Ascending aorta (tissue), 2 donors: ENCODE measurements at regions not wholly inside any gene's neighbourhood (a gene's known extent, or its start where the extent isn't known, plus 50 kb on each side); places are given as distances from the start of the nearest gene placed in this dataset.

ENCODE experiments used
- DNase-seq, 2 donors: peaks; one replicate each; pipeline ENCODE4 v3.0.0-alpha.2; 2019; ENCODE audit warnings: low spot score in 2 of 2
- H3K27ac ChIP-seq, 2 donors: fragments of 200-600 bp; sonication (generic); one replicate each; pipeline ENCODE4 v1.5.1; 2016 to 2017; ENCODE audit warnings: mild to moderate bottlenecking in 1 of 2
- H3K27me3 ChIP-seq: fragments of 200-600 bp; sonication (generic); one replicate; pipeline ENCODE4 v1.5.1; 2017
- H3K36me3 ChIP-seq, 2 donors: fragments of 200-600 bp; sonication (generic); one replicate each; pipeline ENCODE4 v1.5.1; 2016
- H3K4me1 ChIP-seq, 2 donors: fragments of 200-600 bp; sonication (generic); one replicate each; pipeline ENCODE4 v1.5.1; 2016 to 2017; ENCODE audit warnings: mild to moderate bottlenecking in 1 of 2
- H3K4me3 ChIP-seq, 2 donors: fragments of 200-600 bp; sonication (generic); one replicate each; pipeline ENCODE4 v1.5.1; 2016 to 2017; ENCODE audit warnings: mild to moderate bottlenecking in 1 of 2
- H3K9me3 ChIP-seq, 2 donors: fragments of 200-600 bp; sonication (generic); one replicate each; pipeline ENCODE4 v1.5.1; 2016
- CTCF ChIP-seq, 3 experiments: fragments of 200-600 bp in 2 of 3; fragments of 450-650 bp in 1 of 3; sonication (generic) in 2 of 3; IDR thresholded peaks; one replicate each; pipeline ENCODE4 v1.5.1; 2016 to 2019; ENCODE audit warnings: antibody characterized with exemption in 3 of 3, mild to moderate bottlenecking in 1 of 3, moderate library complexity in 1 of 3
- intact Hi-C: fragments of 100-400 bp; cut with DNase I; formaldehyde crosslinking; loops from one replicate; pipeline ENCODE4 v1.15.1; 2023

GRCh38 chr6:40953486-40953885, 85.5 kb downstream of the UNC5CL start:
- H3K27me3 ChIP-seq = no peaks in the 10 kb centered on the region
- no peaks in the 10 kb centered on the region for H3K9me3 ChIP-seq
- H3K36me3 ChIP-seq = no peaks in the 10 kb centered on the region
- DNase-seq = no peak
- TF ChIP-seq CTCF (IDR thresholded peaks at IDR 0.05) = no peak
- no peaks in the 10 kb centered on the region for H3K4me1 ChIP-seq
- intact Hi-C loops = no loop called here
- no peak overlapping the region for H3K27ac ChIP-seq
- no peak overlapping the region for H3K4me3 ChIP-seq

GRCh38 chr6:40950986-40951698, 87.9 kb downstream of the UNC5CL start:
- Histone ChIP-seq H3K27me3 (no peaks in the 10 kb centered on the region), H3K4me1 (no peaks in the 10 kb centered on the region), H3K4me3 (no peak overlapping the region), H3K36me3 (no peaks in the 10 kb centered on the region), H3K27ac (no peak overlapping the region), H3K9me3 (no peaks in the 10 kb centered on the region)
- no peak for TF ChIP-seq CTCF (IDR thresholded peaks at IDR 0.05)
- no peak for DNase-seq
- intact Hi-C loops = no loop called here

GRCh38 chr6:40948570-40948969, 90.5 kb downstream of the UNC5CL start:
- no peak for TF ChIP-seq CTCF (IDR thresholded peaks at IDR 0.05)
- Histone ChIP-seq H3K4me1 (no peaks in the 10 kb centered on the region), H3K4me3 (no peak overlapping the region), H3K9me3 (no peaks in the 10 kb centered on the region), H3K36me3 (no peaks in the 10 kb centered on the region), H3K27me3 (no peaks in the 10 kb centered on the region), H3K27ac (no peak overlapping the region)
- DNase-seq = no peak
- intact Hi-C loops = no loop called here

GRCh38 chr6:40947876-40948526, 91.0 kb downstream of the UNC5CL start:
- no peaks in the 10 kb centered on the region for H3K36me3 ChIP-seq

GRCh38 chr6:40946738-40947301, 92.2 kb downstream of the UNC5CL start:
- no peak for TF ChIP-seq CTCF (IDR thresholded peaks at IDR 0.05)
- H3K4me3 ChIP-seq = no peak overlapping the region
- DNase-seq = no peak
- H3K27me3 ChIP-seq = no peaks in the 10 kb centered on the region
- no peak overlapping the region for H3K27ac ChIP-seq
- intact Hi-C loops = no loop called here
- H3K4me1 ChIP-seq = no peaks in the 10 kb centered on the region
- H3K9me3 ChIP-seq = no peaks in the 10 kb centered on the region
- H3K36me3 ChIP-seq = no peaks in the 10 kb centered on the region

More at GRCh38 chr6:40947876-40948526, 91.0 kb downstream of the UNC5CL start:
- no peaks in the 10 kb centered on the region for H3K27me3 ChIP-seq
- TF ChIP-seq CTCF (IDR thresholded peaks at IDR 0.05) = no peak
- H3K27ac ChIP-seq = no peak overlapping the region
- no peak overlapping the region for H3K4me3 ChIP-seq
- H3K4me1 ChIP-seq = no peaks in the 10 kb centered on the region
- intact Hi-C loops = no loop called here
- no peaks in the 10 kb centered on the region for H3K9me3 ChIP-seq
- DNase-seq = no peak
